ENCODE measurements at regions not wholly inside any gene's neighbourhood (a gene's known extent, or its start where the extent isn't known, plus 50 kb on each side); places are given as distances from the start of the nearest gene placed in this dataset.

DNA sequence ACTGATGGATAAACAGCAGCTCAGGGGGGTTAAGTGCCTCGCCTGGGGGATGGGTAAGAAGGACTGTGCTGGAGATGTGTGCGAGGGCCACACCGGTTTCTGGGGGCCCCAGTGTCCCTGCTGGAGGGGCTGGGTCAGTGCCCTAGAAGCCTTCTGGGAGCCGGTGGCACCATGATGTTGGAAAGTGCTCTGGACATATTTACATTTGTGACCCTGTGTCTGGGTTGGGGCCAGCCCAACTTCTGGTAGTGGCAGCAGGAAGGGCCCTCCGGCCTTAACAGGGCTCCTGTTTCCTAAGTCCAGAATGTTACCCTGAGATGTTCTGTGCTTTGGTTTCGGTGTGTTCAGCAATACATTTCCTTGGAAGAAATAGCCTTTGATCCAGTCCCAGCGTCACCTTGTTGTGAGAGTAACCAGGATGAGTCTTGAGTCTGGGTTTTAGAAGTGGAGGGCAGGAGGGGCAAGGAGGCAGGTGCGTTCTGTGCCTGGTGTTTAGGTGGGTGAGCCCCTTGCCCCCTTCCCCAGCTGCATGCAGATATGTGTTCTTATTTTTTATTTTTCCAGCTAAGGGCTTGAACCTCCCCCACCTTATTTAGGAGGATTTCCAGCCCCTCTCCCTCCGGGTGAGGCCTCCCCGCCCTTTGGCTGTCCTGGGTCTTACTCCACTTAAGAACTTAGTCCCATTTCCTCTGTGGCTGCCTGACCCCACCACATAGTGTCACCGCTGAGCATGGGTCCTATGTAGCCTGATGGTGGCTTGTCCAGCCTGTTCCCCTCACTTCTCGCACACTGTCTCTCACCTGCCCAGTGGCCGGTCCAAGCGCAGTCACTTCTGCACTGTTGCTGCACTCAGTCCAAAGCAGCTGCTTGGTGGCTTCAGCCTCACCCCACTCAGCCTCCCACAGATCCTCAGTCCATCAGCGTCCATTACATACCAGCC lies 132.7 kb upstream of the HS6ST1 start:
- TF ChIP-seq CTCF (IDR thresholded peaks at IDR 0.05; ENCODE audit: low read depth, low read length), result no peak
- no peaks in the 10 kb centered on the region for H3K9me3 ChIP-seq
- DNase-seq, result no peak
- H3K36me3 ChIP-seq, result no peaks in the 10 kb centered on the region
- no peaks in the 10 kb centered on the region for H3K27me3 ChIP-seq
- H3K4me1 ChIP-seq, result peaks cover 19% of the 10 kb centered on the region
- no peak overlapping the region for H3K4me3 ChIP-seq (ENCODE audit: low read depth, low read length)

GRCh38 chr2:128452024-128452411 lies 133.3 kb upstream of the HS6ST1 start:
- no peak for DNase-seq
- Histone ChIP-seq H3K4me1 (peaks cover 19% of the 10 kb centered on the region), H3K27me3 (no peaks in the 10 kb centered on the region), H3K9me3 (no peaks in the 10 kb centered on the region), H3K36me3 (no peaks in the 10 kb centered on the region), H3K4me3 (ENCODE audit: low read depth, low read length) (no peak overlapping the region)
- no peak for TF ChIP-seq CTCF (IDR thresholded peaks at IDR 0.05; ENCODE audit: low read depth, low read length)

DNA sequence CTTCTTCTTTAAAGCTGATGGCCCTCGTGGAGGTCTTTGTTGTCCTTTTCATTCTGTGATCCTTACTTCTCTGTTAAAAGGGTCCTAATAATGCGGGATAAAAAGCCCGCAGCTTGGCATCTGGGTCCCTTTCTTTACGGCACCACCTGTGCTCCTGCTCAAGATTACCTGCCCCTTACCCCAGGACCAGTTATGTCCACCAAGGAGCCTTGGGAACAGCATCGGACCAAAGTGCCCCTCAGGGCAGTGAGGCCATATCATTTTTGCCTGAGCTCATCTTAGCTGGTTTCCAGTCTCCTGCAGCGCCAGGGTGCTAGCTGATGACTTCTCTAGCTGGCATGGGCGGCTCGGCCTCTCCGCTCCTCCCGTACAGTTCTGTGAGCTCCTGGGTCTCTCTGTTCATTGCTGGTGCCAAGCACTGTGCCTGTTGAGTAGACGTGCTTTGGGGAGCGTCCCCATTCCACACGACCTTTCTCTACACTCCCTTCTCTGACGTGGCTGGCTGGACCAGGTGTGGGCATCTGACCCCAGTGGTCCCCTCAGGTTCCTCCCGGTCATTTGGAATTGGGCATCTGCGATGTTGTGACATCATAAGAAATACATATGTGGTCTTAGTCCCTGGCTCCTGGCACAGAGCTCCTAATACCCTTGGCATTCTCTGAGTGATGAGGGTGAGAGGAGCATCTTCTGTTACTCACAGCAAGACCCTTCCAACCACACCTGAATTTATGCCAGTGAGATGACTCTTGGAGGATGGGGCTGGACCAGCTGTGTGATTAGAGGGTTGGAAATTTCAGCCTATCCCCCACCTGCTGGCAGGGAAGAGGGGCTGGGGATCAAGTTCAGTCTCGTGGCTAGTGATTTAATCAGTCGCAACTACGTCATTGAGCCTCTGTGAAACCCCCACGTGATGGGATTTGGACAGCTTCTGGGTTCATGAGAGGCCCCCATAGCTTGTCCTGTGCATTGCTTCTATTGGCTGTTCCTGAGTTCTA lies 134.2 kb upstream of the HS6ST1 start:
- Histone ChIP-seq H3K4me1 (peaks cover 19% of the 10 kb centered on the region), H3K27me3 (no peaks in the 10 kb centered on the region), H3K9me3 (no peaks in the 10 kb centered on the region), H3K36me3 (no peaks in the 10 kb centered on the region), H3K4me3 (ENCODE audit: low read depth, low read length) (no peak overlapping the region)
- no peak for TF ChIP-seq CTCF (IDR thresholded peaks at IDR 0.05; ENCODE audit: low read depth, low read length)
- no peak for DNase-seq

DNA sequence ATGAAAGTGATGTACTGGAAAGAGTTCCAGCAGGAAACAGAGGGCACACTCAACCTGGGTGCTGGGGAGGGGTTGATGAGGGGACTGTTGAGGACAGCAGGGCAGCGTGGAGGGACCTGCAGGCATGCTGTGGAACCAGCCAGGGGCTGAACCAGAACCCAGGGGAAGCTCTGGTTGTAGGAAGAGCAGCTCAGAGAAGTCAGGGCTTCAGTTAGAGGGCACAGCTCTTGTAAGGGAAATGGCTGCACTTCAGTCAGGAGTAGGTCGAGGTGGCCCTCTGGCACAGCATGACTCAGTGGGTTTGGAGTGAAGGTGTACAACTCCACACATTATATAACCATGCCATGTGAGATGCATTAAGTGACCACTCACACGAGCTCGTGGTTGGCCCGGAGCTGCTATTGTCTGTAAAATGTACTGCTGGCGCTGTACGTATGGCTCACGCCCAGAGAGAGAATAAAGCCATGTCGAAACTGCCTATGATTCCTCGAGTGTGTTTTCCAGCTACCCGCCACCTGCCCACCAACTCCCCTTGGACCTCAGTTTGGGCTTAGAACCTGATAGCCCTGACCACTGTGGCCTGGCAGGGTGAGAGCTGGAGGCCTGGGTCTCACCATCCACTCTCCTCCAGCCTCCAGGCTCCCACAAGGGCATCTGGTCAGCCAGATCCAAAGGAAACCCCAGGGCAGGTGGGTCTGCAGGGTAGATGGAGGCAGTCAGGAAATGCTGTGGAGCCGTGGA lies 136.5 kb upstream of the HS6ST1 start:
- Histone ChIP-seq H3K4me3 (ENCODE audit: low read depth, low read length) (no peak overlapping the region), H3K9me3 (no peaks in the 10 kb centered on the region), H3K27me3 (no peaks in the 10 kb centered on the region), H3K4me1 (peaks cover 8% of the 10 kb centered on the region), H3K36me3 (no peaks in the 10 kb centered on the region)
- no peak for DNase-seq
- no peak for TF ChIP-seq CTCF (IDR thresholded peaks at IDR 0.05; ENCODE audit: low read depth, low read length)

GRCh38 chr2:128455721-128456050 lies 137.0 kb upstream of the HS6ST1 start:
- no peak for DNase-seq
- Histone ChIP-seq H3K27me3 (no peaks in the 10 kb centered on the region), H3K9me3 (no peaks in the 10 kb centered on the region), H3K4me3 (ENCODE audit: low read depth, low read length) (no peak overlapping the region), H3K4me1 (peaks cover 6% of the 10 kb centered on the region), H3K36me3 (no peaks in the 10 kb centered on the region)
- no peak for TF ChIP-seq CTCF (IDR thresholded peaks at IDR 0.05; ENCODE audit: low read depth, low read length)
